H54 (cell line): ENCODE measurements at regions not wholly inside any gene's neighbourhood (a gene's known extent, or its start where the extent isn't known, plus 50 kb on each side); places are given as distances from the start of the nearest gene placed in this dataset.

Experiments
- DNase-seq: peaks from one replicate; pipeline ENCODE4 v3.0.0; 2011; ENCODE audit warnings: low spot score, mixed read lengths; ENCODE audit not compliant: insufficient read length
- FAIRE-seq: peaks from 3 replicates; lab custom pipeline; 2011; peaks lifted over from hg19 to GRCh38; lab: Jason Lieb, UNC
- POLR2A ChIP-seq: IDR thresholded peaks from 2 replicates; pipeline ENCODE4 v1.6.1; 2011; ENCODE audit warnings: low read depth, mild to moderate bottlenecking, low read length

DNA sequence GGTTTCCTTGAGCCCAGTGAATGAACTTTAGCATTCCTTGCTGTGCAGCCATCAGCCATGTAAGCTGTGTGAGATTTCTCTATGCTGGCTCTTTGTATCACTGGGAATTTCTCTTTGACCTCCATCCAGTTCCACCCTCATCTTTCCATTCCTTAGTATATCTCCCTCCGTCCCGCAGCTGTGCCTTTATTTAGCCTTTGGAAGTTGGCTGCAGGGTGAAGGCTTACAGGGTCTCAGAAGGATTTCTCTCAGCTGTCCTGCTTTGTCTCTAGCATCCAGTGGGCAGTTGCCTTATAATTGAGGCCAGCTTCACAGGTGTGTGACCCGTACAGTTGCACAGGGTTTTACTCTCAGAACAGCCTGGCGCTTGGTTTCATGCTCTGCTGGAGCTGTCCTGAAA is 144.3 kb downstream of the PXDC1 start:
- no peak for TF ChIP-seq POLR2A
- no peak for DNase-seq
- no peak for FAIRE-seq

GRCh38 chr6:3603340-3604130 is 146.7 kb upstream of the SLC22A23 start:
- TF ChIP-seq POLR2A, result no peak
- DNase-seq, result no peak
- FAIRE-seq, result no peak

DNA sequence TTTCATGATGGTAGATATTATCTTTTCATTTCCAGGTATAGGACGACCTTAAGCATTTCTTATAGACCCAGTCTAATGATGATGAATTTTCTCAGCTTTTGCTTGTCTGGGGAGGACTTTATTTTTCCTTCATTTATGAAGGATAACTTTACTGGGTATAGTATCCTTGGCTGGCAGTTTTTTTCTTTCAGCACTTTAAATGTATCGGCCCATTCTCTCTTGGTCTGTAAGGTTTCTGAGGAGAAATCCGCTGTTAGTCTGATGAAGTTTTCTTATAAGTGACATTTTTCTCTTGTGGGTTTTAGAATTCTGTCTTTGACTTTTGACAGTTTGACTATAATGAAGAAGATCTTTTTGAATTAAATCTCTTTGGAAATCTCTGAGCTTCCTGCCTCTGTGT is 144.7 kb upstream of the SLC22A23 start:
- no peak for FAIRE-seq
- no peak for DNase-seq
- no peak for TF ChIP-seq POLR2A

- no peak for TF ChIP-seq POLR2A
- DNase-seq (no peak), FAIRE-seq (no peak)
These were observed 140.7 kb upstream of the SLC22A23 start for GRCh38 chr6:3597500-3598064.

GRCh38 chr6:3596766-3597165 is 139.9 kb upstream of the SLC22A23 start:
- no peak for FAIRE-seq
- no peak for TF ChIP-seq POLR2A
- no peak for DNase-seq

DNA sequence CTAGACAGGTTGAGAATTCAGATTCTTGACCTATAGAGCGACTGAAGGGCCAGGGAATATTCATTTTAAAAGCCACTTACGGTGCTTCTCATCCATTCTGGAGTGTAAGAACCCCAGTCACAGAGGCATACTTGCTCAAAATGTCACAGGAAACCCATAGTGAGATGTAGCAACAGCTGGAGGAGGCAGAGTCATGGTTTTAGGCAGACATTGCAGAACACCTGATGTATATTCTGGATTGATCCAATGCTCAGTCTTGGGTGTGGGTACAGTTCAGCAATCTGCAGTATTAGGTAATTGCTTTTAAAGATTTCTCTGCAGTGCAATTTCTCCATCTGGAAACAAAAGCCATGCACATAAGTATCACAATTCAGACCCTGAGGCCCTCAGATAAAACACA is 137.4 kb upstream of the SLC22A23 start:
- FAIRE-seq (no peak), DNase-seq (no peak)
- no peak for TF ChIP-seq POLR2A

DNA sequence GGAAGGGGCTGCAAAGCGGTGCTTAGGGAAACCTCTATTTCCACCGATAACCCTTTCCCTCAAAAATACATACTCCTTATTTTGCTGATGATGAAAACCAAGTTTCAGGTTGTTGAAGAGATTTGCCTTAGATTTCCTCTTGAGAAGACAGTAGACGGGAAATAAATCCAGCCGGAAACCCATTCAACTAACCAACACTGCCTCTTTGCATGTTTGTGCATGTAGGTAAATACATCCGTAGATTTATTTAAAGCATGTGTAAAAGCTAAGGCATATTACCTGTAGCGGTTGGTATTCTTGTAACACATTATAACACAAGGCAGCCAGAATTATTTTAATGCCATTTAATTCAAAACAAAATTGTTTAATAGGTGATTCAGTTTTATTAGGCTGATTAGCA is 136.3 kb upstream of the SLC22A23 start:
- DNase-seq (no peak), FAIRE-seq (no peak)

DNA sequence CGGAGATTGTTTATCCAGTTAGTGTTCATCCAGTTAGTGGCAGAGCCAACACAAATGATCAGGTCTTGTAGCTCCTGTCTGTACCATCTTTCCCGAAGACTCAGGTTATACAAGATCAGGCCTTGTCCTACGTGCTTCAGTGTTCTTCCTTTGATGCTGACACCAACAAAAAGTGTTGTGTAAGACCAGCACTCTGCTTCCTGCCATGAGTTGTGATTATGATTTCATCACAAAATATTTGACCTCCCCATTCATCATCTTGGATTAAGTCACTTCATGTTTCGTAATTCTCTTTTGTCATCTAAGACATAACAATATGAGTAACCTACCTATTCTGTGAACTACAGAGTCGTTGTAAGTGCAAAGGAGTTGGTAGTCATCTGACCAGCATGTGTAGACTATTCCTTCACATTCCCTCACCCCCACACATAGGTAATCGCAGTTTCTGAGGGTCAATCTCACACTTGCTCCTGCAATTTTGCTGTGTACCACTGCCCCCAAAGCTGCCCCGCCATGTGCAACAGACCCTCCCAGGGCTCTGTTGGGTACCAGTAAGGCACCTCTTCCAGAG is 135.6 kb upstream of the SLC22A23 start:
- FAIRE-seq (peak; percentile 93), DNase-seq (peak; percentile 60)
- no peak for TF ChIP-seq POLR2A

More for the DNA sequence above, 136.3 kb upstream of the SLC22A23 start:
- TF ChIP-seq POLR2A, result no peak

DNA sequence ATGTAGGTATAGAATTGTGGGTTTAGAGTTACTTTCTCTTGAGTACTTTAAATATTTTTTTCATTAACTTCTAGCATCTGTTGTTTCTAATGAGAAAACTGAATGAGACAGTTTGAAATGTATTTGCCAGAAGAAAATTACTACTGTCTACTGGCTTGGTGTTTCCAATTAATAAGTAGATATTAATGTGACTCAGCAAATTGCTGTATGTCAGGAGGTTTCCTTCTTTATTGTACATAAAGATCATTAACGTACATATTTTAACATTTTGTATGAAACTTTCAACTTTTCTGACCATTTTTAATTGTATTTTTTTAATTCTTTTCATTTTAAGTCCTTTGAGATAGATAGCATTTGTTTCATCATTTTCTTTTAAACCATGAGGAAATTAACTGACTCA is 135.1 kb upstream of the SLC22A23 start:
- FAIRE-seq (no peak), DNase-seq (no peak)
- TF ChIP-seq POLR2A, result no peak

- FAIRE-seq (no peak), DNase-seq (no peak)
- TF ChIP-seq POLR2A, result no peak
These were observed 130.8 kb upstream of the SLC22A23 start for GRCh38 chr6:3587660-3588059.

GRCh38 chr6:3585320-3585935 is 128.6 kb upstream of the SLC22A23 start:
- FAIRE-seq (no peak), DNase-seq (no peak)
- no peak for TF ChIP-seq POLR2A

DNA sequence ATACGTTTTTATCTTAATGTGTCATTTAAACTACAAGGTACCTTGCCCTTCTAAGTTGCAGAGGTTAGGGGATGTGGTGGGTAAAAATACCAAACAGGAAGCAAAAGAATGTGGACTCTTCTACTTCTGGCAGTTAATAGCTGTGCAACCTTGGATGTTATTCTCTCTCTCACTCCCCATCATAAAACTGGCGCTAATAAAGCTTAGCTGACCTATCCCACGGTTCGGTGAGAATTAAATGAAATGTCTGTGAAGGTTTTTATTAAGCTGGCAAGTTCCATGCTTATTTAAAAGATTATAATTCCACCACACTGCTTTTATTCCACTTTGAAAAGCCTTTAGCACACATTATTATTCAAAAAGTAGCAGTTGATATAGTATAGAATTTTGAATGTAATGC is 127.8 kb upstream of the SLC22A23 start:
- no peak for TF ChIP-seq POLR2A
- DNase-seq (no peak), FAIRE-seq (no peak)

GRCh38 chr6:3581469-3581868 is 124.6 kb upstream of the SLC22A23 start:
- FAIRE-seq, result no peak
- TF ChIP-seq POLR2A, result no peak
- DNase-seq, result no peak

DNA sequence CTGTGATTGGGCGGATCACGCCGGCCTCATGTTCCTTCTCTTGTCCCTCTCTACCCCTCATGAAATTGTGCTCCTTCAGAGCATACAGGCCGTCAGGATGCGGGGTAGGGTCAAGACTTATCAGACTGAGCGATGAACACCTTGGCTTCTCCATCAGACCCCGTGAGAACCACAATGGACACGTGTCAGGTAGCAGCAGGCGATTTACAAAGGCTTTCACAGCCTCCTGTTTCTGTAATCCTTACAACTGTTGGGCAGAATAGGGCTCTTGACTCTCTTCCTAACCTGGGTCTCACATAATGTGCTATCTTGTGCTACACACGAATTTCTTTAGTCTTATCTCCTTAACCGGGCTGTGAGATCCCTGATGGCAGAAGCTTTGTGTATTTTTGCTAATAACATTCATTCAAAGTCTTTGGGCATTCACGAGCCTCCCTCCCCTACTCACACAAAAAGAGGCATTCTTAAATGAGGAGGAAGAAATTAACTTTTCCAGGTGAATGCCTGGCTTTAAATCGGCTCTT is 122.9 kb upstream of the SLC22A23 start:
- DNase-seq (no peak), FAIRE-seq (no peak)
- TF ChIP-seq POLR2A, result no peak
